ENCODE measurements at regions not wholly inside any gene's neighbourhood (a gene's known extent, or its start where the extent isn't known, plus 50 kb on each side); places are given as distances from the start of the nearest gene placed in this dataset.

DNA sequence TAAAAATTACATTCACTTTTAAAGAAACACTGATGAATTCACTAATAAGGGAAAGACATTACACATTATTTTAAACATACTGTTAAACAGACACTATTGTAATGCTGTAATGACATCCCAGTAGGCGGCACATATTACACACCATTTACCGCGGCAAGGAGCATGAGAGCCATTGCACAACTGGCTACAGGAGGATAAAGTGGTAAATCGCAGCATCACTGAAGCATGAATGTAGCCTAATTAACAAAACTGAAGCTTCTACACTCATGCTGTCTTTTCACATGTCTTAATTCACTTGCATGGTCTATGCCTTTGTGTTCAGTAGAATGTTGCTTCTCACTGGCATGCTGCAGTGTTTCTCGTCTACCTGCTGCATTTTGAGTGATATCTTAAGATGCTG is 1046.0 kb downstream of the MRPL39 start:
- Histone ChIP-seq H3K27ac (ENCODE audit: low read depth, low read length) (no peak overlapping the region), H4K20me1 (ENCODE audit: insufficient read depth, low read length) (no peaks in the 10 kb centered on the region), H3K36me3 (ENCODE audit: insufficient read depth, low read length) (no peaks in the 10 kb centered on the region), H3K79me2 (ENCODE audit: insufficient read depth, low read length) (no peaks in the 10 kb centered on the region), H3K4me3 (ENCODE audit: insufficient read depth, low read length) (no peak overlapping the region), H3K9me3 (ENCODE audit: low read depth, low read length) (no peaks in the 10 kb centered on the region), H3K4me2 (ENCODE audit: insufficient read depth, low read length) (no peak overlapping the region), H3K27me3 (ENCODE audit: insufficient read depth, low read length) (no peaks in the 10 kb centered on the region), H2AFZ (ENCODE audit: low read length) (no peak overlapping the region), H3K4me1 (ENCODE audit: insufficient read depth, low read length) (no peaks in the 10 kb centered on the region)
- DNase-seq (ENCODE audit: insufficient read length, low spot score, missing footprints) = no peak
- TF ChIP-seq, protein P1, sequence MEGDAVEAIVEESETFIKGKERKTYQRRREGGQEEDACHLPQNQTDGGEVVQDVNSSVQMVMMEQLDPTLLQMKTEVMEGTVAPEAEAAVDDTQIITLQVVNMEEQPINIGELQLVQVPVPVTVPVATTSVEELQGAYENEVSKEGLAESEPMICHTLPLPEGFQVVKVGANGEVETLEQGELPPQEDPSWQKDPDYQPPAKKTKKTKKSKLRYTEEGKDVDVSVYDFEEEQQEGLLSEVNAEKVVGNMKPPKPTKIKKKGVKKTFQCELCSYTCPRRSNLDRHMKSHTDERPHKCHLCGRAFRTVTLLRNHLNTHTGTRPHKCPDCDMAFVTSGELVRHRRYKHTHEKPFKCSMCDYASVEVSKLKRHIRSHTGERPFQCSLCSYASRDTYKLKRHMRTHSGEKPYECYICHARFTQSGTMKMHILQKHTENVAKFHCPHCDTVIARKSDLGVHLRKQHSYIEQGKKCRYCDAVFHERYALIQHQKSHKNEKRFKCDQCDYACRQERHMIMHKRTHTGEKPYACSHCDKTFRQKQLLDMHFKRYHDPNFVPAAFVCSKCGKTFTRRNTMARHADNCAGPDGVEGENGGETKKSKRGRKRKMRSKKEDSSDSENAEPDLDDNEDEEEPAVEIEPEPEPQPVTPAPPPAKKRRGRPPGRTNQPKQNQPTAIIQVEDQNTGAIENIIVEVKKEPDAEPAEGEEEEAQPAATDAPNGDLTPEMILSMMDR (IDR thresholded peaks at IDR 0.05; ENCODE audit: extremely low read depth, low read depth, low read length) = no peak

DNA sequence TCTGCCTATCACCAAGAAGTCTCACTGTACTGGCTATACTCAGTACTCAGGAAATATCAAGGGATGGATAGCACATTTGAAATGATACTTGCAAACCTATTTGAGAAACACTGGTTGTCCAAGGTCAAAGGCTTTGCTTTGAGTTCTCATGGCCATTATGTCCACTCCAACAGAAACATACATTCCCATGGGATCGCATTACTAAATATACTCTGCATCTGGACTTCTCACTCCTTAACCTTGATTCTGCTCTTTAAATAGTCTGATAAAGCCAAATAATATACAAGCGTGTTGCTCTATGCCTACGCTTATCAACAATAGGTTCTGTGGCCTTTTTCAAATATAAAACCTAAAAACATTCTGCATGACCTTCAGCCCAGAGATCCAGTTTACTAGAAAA is 1054.8 kb downstream of the MRPL39 start:
- Histone ChIP-seq H3K9me3 (ENCODE audit: low read depth, low read length) (peaks cover 3% of the 10 kb centered on the region), H3K36me3 (ENCODE audit: insufficient read depth, low read length) (no peaks in the 10 kb centered on the region), H4K20me1 (ENCODE audit: insufficient read depth, low read length) (no peaks in the 10 kb centered on the region), H3K27me3 (ENCODE audit: insufficient read depth, low read length) (no peaks in the 10 kb centered on the region), H3K27ac (ENCODE audit: low read depth, low read length) (no peak overlapping the region), H2AFZ (ENCODE audit: low read length) (no peak overlapping the region), H3K4me1 (ENCODE audit: insufficient read depth, low read length) (no peaks in the 10 kb centered on the region), H3K79me2 (ENCODE audit: insufficient read depth, low read length) (no peaks in the 10 kb centered on the region), H3K4me3 (ENCODE audit: insufficient read depth, low read length) (no peak overlapping the region), H3K4me2 (ENCODE audit: insufficient read depth, low read length) (no peak overlapping the region)
- no peak for DNase-seq (ENCODE audit: insufficient read length, low spot score, missing footprints)
- TF ChIP-seq, protein P1 (IDR thresholded peaks at IDR 0.05; ENCODE audit: extremely low read depth, low read depth, low read length) = no peak

DNA sequence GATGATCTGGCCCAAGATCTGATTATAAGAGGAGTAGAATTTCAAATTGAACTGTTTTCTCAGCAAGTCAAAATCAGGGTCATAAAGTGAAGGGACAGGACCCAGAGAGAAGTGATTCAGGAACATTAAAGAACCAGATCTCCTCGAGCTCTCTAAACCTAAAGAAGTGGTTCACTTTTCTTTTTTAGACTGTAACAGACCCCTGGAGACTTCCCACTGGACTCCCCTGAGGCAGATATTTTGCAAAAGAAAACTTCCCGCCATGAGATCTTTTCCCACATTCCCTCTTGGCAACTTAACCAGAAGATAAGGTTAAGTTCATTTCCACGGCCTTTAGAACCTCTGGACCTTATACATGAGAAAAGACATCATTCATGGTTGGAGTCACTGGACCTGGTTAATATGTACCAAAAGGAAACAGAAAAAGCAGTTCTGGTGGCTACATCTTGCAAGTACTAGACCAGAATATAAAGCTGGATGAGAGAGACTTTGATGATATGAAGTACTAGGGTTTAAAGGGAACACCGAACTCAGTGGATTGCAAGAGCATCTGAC is 1061.4 kb downstream of the MRPL39 start:
- Histone ChIP-seq H3K9me3 (ENCODE audit: low read depth, low read length) (peaks cover 7% of the 10 kb centered on the region), H3K36me3 (ENCODE audit: insufficient read depth, low read length) (no peaks in the 10 kb centered on the region), H2AFZ (ENCODE audit: low read length) (no peak overlapping the region), H3K4me1 (ENCODE audit: insufficient read depth, low read length) (no peaks in the 10 kb centered on the region), H3K4me3 (ENCODE audit: insufficient read depth, low read length) (no peak overlapping the region), H3K79me2 (ENCODE audit: insufficient read depth, low read length) (no peaks in the 10 kb centered on the region), H4K20me1 (ENCODE audit: insufficient read depth, low read length) (no peaks in the 10 kb centered on the region), H3K4me2 (ENCODE audit: insufficient read depth, low read length) (no peak overlapping the region), H3K27me3 (ENCODE audit: insufficient read depth, low read length) (no peaks in the 10 kb centered on the region), H3K27ac (ENCODE audit: low read depth, low read length) (no peak overlapping the region)
- TF ChIP-seq, protein P1 (IDR thresholded peaks at IDR 0.05; ENCODE audit: extremely low read depth, low read depth, low read length) = no peak
- no peak for DNase-seq (ENCODE audit: insufficient read length, low spot score, missing footprints)

DNA sequence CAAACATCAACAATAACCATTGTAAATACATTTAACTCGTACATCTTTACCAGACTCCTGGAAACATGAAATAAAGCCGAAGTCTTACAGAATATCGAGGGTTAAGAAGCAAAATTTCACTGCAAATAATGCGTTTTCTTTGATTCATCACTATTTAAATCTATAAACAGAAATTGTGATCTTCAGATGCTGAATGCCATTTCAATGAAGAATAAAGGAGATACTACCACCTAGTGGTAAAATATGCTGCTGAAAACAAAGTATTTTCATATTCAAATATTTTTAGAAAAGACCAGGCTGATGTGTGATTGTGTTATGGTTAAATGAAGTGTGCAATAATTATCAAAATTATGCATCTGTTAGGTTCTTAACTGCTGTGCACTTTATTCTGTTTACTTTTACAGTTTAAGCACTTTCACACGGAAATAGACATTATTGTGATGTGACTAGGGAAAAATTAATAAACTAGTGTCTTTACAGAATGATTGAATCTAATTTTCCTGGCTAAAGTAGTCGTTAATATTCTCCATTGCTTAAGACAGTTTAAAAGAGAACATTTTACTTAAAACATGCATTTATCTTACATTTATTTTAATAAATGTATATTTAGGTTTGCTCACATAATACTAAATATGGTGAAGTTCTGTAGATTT is 1093.1 kb downstream of the MRPL39 start:
- TF ChIP-seq, protein P1 (IDR thresholded peaks at IDR 0.05; ENCODE audit: extremely low read depth, low read depth, low read length) = no peak
- no peak for DNase-seq (ENCODE audit: insufficient read length, low spot score, missing footprints)

More for the DNA sequence above, 1093.1 kb downstream of the MRPL39 start:
- no peaks in the 10 kb centered on the region for H3K9me3 ChIP-seq (ENCODE audit: low read depth, low read length)
- no peak overlapping the region for H2AFZ ChIP-seq (ENCODE audit: low read length)
- H4K20me1 ChIP-seq (ENCODE audit: insufficient read depth, low read length) = no peaks in the 10 kb centered on the region
- no peaks in the 10 kb centered on the region for H3K4me1 ChIP-seq (ENCODE audit: insufficient read depth, low read length)
- H3K27me3 ChIP-seq (ENCODE audit: insufficient read depth, low read length) = no peaks in the 10 kb centered on the region
- H3K4me2 ChIP-seq (ENCODE audit: insufficient read depth, low read length) = no peak overlapping the region
- H3K4me3 ChIP-seq (ENCODE audit: insufficient read depth, low read length) = no peak overlapping the region
- no peak overlapping the region for H3K27ac ChIP-seq (ENCODE audit: low read depth, low read length)
- no peaks in the 10 kb centered on the region for H3K36me3 ChIP-seq (ENCODE audit: insufficient read depth, low read length)
- no peaks in the 10 kb centered on the region for H3K79me2 ChIP-seq (ENCODE audit: insufficient read depth, low read length)
